ENCODE measurements at regions not wholly inside any gene's neighbourhood (a gene's known extent, or its start where the extent isn't known, plus 50 kb on each side); places are given as distances from the start of the nearest gene placed in this dataset.

DNA sequence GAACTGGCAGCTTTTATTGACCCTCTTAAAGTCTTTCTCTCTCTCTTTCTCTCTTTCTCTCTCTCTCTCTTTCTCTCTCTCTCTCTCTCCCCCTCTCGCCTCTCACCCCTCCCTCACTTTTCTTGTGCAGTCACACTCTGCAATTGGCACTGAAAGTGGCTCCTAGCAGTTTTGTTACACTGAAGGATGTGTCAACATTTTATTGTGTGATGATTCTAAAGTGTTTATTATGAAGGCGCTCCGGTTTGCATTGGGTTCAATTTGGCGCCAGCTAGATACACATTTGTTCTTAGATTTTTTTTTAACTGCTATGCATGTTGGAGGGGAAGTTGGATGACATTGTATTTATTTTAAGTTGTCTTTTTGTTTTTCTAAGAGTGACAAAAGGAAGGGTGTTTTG lies 64.0 kb upstream of the CHRM3 start:
- WGBS, 2 donors, result 16 to 59% methylated on average over 4 of the region's 4 CpGs
- no peak for DNase-seq
- intact Hi-C loops (cut with DNase I), result no loop called here
- no peaks in the 10 kb centered on the region for H3K9me3 ChIP-seq
- no peak overlapping the region for H3K27ac ChIP-seq
- no peak for TF ChIP-seq POLR2AphosphoS5 (IDR thresholded peaks at IDR 0.05)
- H3K36me3 ChIP-seq, result no peaks in the 10 kb centered on the region
- H3K27me3 ChIP-seq, result no peaks in the 10 kb centered on the region
- H3K4me1 ChIP-seq, result no peaks in the 10 kb centered on the region
- H3K4me3 ChIP-seq, result no peak overlapping the region

DNA sequence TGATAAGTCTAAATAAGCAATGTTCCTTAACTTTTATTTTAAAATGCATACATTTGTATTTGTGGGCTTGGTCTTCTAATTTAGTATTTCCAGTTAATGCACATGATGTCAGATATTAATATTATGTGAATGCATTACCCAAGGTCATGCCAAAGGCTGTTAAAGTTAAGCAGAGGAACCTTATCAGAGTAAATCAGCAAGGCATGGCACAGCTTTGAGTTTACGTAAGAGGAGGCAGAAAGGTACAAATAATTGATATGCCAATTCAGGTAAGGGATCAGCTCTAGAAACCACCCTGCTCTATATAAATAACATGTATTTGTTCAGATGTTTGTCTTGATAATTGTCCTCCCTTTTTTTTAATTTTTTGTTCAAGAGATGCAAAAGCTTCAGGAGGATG lies 64.5 kb upstream of the CHRM3 start:
- no peak for TF ChIP-seq EP300 (IDR thresholded peaks at IDR 0.05)
- TF ChIP-seq, protein P1, sequence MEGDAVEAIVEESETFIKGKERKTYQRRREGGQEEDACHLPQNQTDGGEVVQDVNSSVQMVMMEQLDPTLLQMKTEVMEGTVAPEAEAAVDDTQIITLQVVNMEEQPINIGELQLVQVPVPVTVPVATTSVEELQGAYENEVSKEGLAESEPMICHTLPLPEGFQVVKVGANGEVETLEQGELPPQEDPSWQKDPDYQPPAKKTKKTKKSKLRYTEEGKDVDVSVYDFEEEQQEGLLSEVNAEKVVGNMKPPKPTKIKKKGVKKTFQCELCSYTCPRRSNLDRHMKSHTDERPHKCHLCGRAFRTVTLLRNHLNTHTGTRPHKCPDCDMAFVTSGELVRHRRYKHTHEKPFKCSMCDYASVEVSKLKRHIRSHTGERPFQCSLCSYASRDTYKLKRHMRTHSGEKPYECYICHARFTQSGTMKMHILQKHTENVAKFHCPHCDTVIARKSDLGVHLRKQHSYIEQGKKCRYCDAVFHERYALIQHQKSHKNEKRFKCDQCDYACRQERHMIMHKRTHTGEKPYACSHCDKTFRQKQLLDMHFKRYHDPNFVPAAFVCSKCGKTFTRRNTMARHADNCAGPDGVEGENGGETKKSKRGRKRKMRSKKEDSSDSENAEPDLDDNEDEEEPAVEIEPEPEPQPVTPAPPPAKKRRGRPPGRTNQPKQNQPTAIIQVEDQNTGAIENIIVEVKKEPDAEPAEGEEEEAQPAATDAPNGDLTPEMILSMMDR (IDR thresholded peaks at IDR 0.05), result no peak
- TF ChIP-seq POLR2A (IDR thresholded peaks at IDR 0.05), result no peak
- no peaks in the 10 kb centered on the region for H3K4me1 ChIP-seq
- H3K9me3 ChIP-seq, result no peaks in the 10 kb centered on the region
- H3K27me3 ChIP-seq, result no peaks in the 10 kb centered on the region
- no peaks in the 10 kb centered on the region for H3K36me3 ChIP-seq
- no peak for DNase-seq
- intact Hi-C loops (cut with DNase I), result no loop called here
- no peak overlapping the region for H3K4me3 ChIP-seq
- H3K27ac ChIP-seq, result no peak overlapping the region
- 73 to 82% methylated on average over 1 of the region's 1 CpG for WGBS, 2 donors

DNA sequence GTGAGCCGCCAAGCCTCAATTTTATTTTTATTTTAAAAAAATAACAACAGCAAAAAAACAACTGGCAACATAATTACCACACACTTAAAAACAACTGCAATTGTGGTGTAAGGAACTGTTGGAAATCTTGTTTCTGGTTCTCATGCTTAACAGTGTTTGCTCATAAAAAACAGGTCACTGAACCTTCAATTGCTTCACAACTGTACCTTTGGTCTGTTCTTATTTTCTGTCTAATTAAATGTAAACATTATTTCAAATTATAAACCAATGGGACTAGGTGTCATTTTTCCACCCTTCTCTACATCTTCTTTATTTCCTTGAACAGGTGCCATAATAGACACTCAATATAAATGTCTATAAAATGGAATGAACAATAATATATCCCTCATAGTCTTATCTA lies 68.4 kb upstream of the CHRM3 start:
- DNase-seq, result no peak
- 47 to 86% methylated on average over 1 of the region's 1 CpG for WGBS, 2 donors
- intact Hi-C loops (cut with DNase I), result no loop called here
- H3K9me3 ChIP-seq, result no peaks in the 10 kb centered on the region
- no peaks in the 10 kb centered on the region for H3K4me1 ChIP-seq
- H3K27me3 ChIP-seq, result no peaks in the 10 kb centered on the region
- no peaks in the 10 kb centered on the region for H3K36me3 ChIP-seq
- no peak overlapping the region for H3K4me3 ChIP-seq
- TF ChIP-seq POLR2AphosphoS5 (IDR thresholded peaks at IDR 0.05), result no peak
- TF ChIP-seq POLR2A (IDR thresholded peaks at IDR 0.05), result no peak
- TF ChIP-seq, protein P1 (IDR thresholded peaks at IDR 0.05), result no peak
- no peak overlapping the region for H3K27ac ChIP-seq

DNA sequence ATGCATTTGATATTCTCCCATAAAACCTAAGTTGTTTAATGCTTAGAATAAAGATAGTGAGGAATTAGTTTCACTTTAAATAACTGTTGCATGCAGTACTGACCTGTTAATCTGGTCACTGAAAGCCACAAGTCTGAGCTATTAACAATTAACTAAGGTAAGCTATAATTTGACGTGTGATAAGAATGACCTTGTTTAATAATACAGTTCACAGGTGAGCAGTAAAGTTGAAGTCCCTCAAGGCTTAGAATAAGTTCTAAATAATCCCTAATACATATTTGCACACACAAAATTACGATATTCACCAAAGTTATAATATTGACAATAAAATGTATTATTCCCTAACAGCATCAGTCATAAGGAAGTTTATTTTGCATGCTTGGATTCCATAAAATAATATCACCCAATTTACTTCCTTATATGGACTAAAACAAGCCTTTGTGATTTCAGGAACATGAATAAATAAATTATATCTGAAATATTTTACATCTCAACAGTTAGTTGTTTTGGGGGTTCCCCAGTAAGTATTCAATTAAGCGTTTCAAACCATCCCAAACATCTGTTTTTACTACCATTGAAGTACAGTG lies 70.6 kb upstream of the CHRM3 start:
- H3K27me3 ChIP-seq, result no peaks in the 10 kb centered on the region
- intact Hi-C loops (cut with DNase I), result no loop called here
- H3K27ac ChIP-seq, result no peak overlapping the region
- no peaks in the 10 kb centered on the region for H3K9me3 ChIP-seq
- TF ChIP-seq POLR2A (IDR thresholded peaks at IDR 0.05) (no peak), EP300 (IDR thresholded peaks at IDR 0.05) (no peak), POLR2AphosphoS5 (IDR thresholded peaks at IDR 0.05) (no peak)
- TF ChIP-seq, protein P1 (IDR thresholded peaks at IDR 0.05), result no peak
- DNase-seq, result no peak
- 17 to 67% methylated on average over 3 of the region's 3 CpGs for WGBS, 2 donors
- no peaks in the 10 kb centered on the region for H3K36me3 ChIP-seq
- H3K4me1 ChIP-seq, result no peaks in the 10 kb centered on the region
- no peak overlapping the region for H3K4me3 ChIP-seq

DNA sequence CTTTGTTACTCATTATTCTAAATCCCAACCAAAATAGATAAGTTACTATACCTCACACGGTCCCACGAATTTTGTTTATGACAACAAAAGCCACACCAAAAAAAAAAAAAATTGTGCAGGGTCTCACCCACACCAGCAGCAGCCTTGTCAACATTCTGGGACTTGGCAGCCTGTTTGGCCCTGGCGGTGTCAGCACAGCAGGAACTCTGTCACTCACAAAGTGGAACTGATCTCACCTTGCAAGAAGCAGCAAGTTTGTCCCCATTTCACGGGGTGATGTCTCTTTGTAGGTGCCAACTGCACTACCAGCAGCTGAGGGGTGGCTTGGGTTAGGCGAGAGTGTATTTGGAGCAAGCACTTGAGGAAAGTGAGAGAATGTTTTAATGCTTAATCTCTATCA lies 75.0 kb upstream of the CHRM3 start:
- no peak overlapping the region for H3K4me3 ChIP-seq
- no peak for DNase-seq
- H3K36me3 ChIP-seq, result no peaks in the 10 kb centered on the region
- no peak overlapping the region for H3K27ac ChIP-seq
- H3K9me3 ChIP-seq, result no peaks in the 10 kb centered on the region
- H3K4me1 ChIP-seq, result no peaks in the 10 kb centered on the region
- no peaks in the 10 kb centered on the region for H3K27me3 ChIP-seq
- intact Hi-C loops (cut with DNase I), result no loop called here
- no peak for TF ChIP-seq POLR2AphosphoS5 (IDR thresholded peaks at IDR 0.05)
- no peak for TF ChIP-seq POLR2A (IDR thresholded peaks at IDR 0.05)
- TF ChIP-seq EP300 (IDR thresholded peaks at IDR 0.05), result no peak
- TF ChIP-seq, protein P1 (IDR thresholded peaks at IDR 0.05), result no peak
- 85 to 87% methylated on average over 5 of the region's 5 CpGs for WGBS, 2 donors

Data from sigmoid colon (tissue), 6 donors.